PC-3 (cell line): ENCODE measurements at regions not wholly inside any gene's neighbourhood (a gene's known extent, or its start where the extent isn't known, plus 50 kb on each side); places are given as distances from the start of the nearest gene placed in this dataset.

Experiments used
- ATAC-seq: fragments of 200-7000 bp; cut with Tn5 transposase; 2 replicates; pipeline ENCODE4 v1.9.1; 2020; ENCODE audit warnings: mild to moderate bottlenecking, moderate library complexity
- BruUV-seq: library from RNA; stranded (reverse); fragments of 400-500 nt; replicated peaks from 2 replicates; lab custom pipeline; 2021; lab: Mats Ljungman, UMichigan
- CTCF ChIA-PET: fragments of 300-600 bp; sonication (Branson Sonifier 250); formaldehyde crosslinking; loops from one replicate; lab custom pipeline; 2022; ENCODE audit warnings: antibody characterized with exemption; lab: Charles Lee
- POLR2A ChIA-PET: fragments of 300-600 bp; sonication (Branson Sonifier 250); formaldehyde crosslinking; loops from one replicate; lab custom pipeline; 2022; ENCODE audit warnings: antibody characterized with exemption; ENCODE audit not compliant: unreplicated experiment; lab: Charles Lee
- DNase-seq: peaks from one replicate; pipeline ENCODE4 v3.0.0-alpha.2; 2015
- H2AFZ ChIP-seq: fragments of 300-600 bp; sonication (generic); 2 replicates; pipeline ENCODE4 v1.6.0; 2016; ENCODE audit warnings: antibody characterized with exemption, low read length
- H3F3A ChIP-seq: fragments of 300-600 bp; sonication (generic); one replicate; pipeline ENCODE4 v1.6.0; 2017; ENCODE audit warnings: antibody characterized with exemption, low read length, control low read depth, mild to moderate bottlenecking; ENCODE audit not compliant: unreplicated experiment
- H3K27ac ChIP-seq: fragments of 300-600 bp; sonication (generic); 2 replicates; pipeline ENCODE4 v1.5.1; 2016; ENCODE audit warnings: mild to moderate bottlenecking, low read length
- H3K27me3 ChIP-seq: fragments of 300-600 bp; sonication (generic); 2 replicates; pipeline ENCODE4 v1.6.1; 2016; ENCODE audit warnings: low read length, mixed read lengths
- H3K36me3 ChIP-seq: fragments of 300-600 bp; sonication (generic); 2 replicates; pipeline ENCODE4 v1.6.1; 2016; ENCODE audit warnings: low read depth, mixed run types, low read length, mixed read lengths
- H3K4me1 ChIP-seq: fragments of 300-600 bp; sonication (generic); 2 replicates; pipeline ENCODE4 v1.5.1; 2016; ENCODE audit warnings: low read length; ENCODE audit not compliant: insufficient read depth
- H3K4me2 ChIP-seq: fragments of 300-600 bp; sonication (generic); 2 replicates; pipeline ENCODE4 v1.6.0; 2016; ENCODE audit warnings: low read length
- H3K4me3 ChIP-seq: fragments of 300-600 bp; sonication (generic); 2 replicates; pipeline ENCODE4 v1.5.1; 2016; ENCODE audit warnings: mild to moderate bottlenecking, low read length, mixed read lengths
- H3K79me2 ChIP-seq: fragments of 300-600 bp; sonication (generic); 2 replicates; pipeline ENCODE4 v1.6.1; 2017; ENCODE audit warnings: low read length, mixed read lengths
- H3K9ac ChIP-seq: fragments of 300-600 bp; sonication (generic); 2 replicates; pipeline ENCODE4 v1.6.0; 2016; ENCODE audit warnings: mild to moderate bottlenecking, low read length
- H3K9me2 ChIP-seq: fragments of 300-600 bp; sonication (generic); replicated peaks from 2 replicates; pipeline ENCODE4 v1.6.1; 2016; ENCODE audit warnings: mixed run types, low read length, mixed read lengths
- H3K9me3 ChIP-seq: fragments of 300-600 bp; sonication (generic); 2 replicates; pipeline ENCODE4 v1.6.1; 2016; ENCODE audit warnings: low read length, mixed read lengths
- H4K20me1 ChIP-seq: fragments of 300-600 bp; sonication (generic); 2 replicates; pipeline ENCODE4 v1.6.1; 2016; ENCODE audit warnings: low read length, mixed read lengths
- EZH2 ChIP-seq: fragments of 300-600 bp; sonication (generic); IDR thresholded peaks from one replicate; pipeline ENCODE4 v1.6.1; 2017; ENCODE audit warnings: antibody characterized with exemption, mild to moderate bottlenecking, low read length; ENCODE audit not compliant: unreplicated experiment
- EZH2phosphoT487 ChIP-seq: fragments of 300-600 bp; sonication (generic); IDR thresholded peaks from 2 replicates; pipeline ENCODE4 v1.6.1; 2018; ENCODE audit warnings: mild to moderate bottlenecking, antibody characterized with exemption, low read length, borderline replicate concordance
- intact Hi-C: fragments of 100-400 bp; cut with micrococcal nuclease; formaldehyde crosslinking; loops from 2 replicates; pipeline ENCODE4 v1.9.0; 2023
- TF ChIP-seq, protein P1 (sequence below): fragments of 300-600 bp; sonication (generic); conservative IDR thresholded peaks from 2 replicates; pipeline ENCODE4 v1.5.1; 2017; ENCODE audit warnings: antibody characterized with exemption, low read depth, mild to moderate bottlenecking, low read length

DNA sequence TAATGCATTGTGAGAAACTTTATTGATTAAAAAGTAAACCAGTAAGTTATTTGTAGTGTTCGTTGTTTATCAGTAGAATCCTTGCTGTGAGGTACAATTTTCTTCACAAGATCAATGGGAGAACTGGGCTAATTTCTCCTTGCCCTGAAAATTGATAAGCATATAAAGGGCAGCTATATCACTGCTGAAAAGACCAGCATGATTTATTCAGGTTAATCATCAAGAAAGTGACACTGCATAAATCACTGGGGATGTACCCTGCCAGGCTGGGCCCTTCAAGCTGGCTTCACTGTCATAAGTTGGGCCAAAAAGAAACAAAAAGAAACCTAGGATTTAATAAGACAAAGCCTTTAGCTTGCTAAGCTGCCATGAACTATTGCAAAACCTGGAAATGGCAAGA, 746.7 kb downstream of the STPG2 start:
- Histone ChIP-seq H3K79me2 (no peaks in the 10 kb centered on the region), H4K20me1 (no peaks in the 10 kb centered on the region), H3K4me3 (no peak overlapping the region), H3F3A (no peaks in the 10 kb centered on the region), H2AFZ (no peak overlapping the region), H3K27ac (no peak overlapping the region), H3K27me3 (no peaks in the 10 kb centered on the region), H3K9me3 (no peaks in the 10 kb centered on the region), H3K36me3 (no peaks in the 10 kb centered on the region), H3K9ac (no peak overlapping the region), H3K4me1 (peaks cover 13% of the 10 kb centered on the region), H3K4me2 (no peak overlapping the region), H3K9me2 (no peaks in the 10 kb centered on the region)
- ATAC-seq, result no peak
- ChIA-PET POLR2A (no interaction called here), CTCF (no interaction called here)
- no peak for DNase-seq
- BruUV-seq, result no TSS peak
- TF ChIP-seq EZH2 (no peak), EZH2phosphoT487 (no peak)
- TF ChIP-seq, protein P1, sequence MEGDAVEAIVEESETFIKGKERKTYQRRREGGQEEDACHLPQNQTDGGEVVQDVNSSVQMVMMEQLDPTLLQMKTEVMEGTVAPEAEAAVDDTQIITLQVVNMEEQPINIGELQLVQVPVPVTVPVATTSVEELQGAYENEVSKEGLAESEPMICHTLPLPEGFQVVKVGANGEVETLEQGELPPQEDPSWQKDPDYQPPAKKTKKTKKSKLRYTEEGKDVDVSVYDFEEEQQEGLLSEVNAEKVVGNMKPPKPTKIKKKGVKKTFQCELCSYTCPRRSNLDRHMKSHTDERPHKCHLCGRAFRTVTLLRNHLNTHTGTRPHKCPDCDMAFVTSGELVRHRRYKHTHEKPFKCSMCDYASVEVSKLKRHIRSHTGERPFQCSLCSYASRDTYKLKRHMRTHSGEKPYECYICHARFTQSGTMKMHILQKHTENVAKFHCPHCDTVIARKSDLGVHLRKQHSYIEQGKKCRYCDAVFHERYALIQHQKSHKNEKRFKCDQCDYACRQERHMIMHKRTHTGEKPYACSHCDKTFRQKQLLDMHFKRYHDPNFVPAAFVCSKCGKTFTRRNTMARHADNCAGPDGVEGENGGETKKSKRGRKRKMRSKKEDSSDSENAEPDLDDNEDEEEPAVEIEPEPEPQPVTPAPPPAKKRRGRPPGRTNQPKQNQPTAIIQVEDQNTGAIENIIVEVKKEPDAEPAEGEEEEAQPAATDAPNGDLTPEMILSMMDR, result no peak
- intact Hi-C loops, result loop anchor here (10.0 kb wide), 1 partner anchor 98 kb away; no protein-coding TSS in a partner anchor

DNA sequence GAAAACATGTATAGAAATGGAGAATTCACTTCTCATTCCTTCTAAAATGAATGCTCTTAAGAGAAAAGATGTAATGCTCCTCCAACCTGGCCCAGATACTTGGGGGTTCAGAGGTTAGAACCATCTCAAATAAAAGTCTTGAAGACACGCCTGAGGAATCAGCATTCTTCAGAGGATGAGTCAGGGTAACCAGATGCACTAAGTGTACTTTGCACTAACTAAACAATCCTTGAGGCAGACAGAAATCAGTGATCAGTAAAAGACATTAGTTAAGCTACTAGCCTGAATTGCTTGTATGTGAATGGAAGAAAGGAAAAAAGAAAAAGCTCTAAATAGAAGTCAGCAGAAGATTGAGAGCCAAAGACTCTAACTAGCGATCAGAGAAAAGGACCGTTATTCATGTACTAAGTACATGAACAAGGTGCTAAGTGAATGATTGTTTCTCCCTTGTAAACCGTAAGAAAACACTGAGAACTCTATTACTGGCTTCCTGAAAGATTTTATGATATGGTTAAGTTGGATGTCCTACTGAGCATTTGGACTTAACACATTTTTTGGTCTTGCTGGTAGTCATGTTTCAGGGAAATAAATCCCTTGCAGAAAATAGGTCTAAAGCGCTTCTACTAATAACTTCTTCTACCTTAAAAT, 738.3 kb downstream of the STPG2 start:
- no peaks in the 10 kb centered on the region for H3K9me2 ChIP-seq
- no TSS peak for BruUV-seq
- H3K4me2 ChIP-seq, result peak overlapping the region; percentile 35
- no peaks in the 10 kb centered on the region for H3K9me3 ChIP-seq
- no peaks in the 10 kb centered on the region for H3F3A ChIP-seq
- H3K27ac ChIP-seq, result no peak overlapping the region
- no peaks in the 10 kb centered on the region for H3K36me3 ChIP-seq
- ChIA-PET CTCF (no interaction called here), POLR2A (no interaction called here)
- no peak overlapping the region for H3K4me3 ChIP-seq
- no peaks in the 10 kb centered on the region for H4K20me1 ChIP-seq
- no peaks in the 10 kb centered on the region for H3K27me3 ChIP-seq
- no peaks in the 10 kb centered on the region for H3K79me2 ChIP-seq
- intact Hi-C loops, result no loop called here
- H3K4me1 ChIP-seq, result peaks cover 9% of the 10 kb centered on the region
- H3K9ac ChIP-seq, result no peak overlapping the region
- peak; percentile 64 for DNase-seq
- peak; percentile 85 for ATAC-seq
- no peak overlapping the region for H2AFZ ChIP-seq
- TF ChIP-seq EZH2 (no peak), EZH2phosphoT487 (no peak)
- TF ChIP-seq, protein P1, result no peak

DNA sequence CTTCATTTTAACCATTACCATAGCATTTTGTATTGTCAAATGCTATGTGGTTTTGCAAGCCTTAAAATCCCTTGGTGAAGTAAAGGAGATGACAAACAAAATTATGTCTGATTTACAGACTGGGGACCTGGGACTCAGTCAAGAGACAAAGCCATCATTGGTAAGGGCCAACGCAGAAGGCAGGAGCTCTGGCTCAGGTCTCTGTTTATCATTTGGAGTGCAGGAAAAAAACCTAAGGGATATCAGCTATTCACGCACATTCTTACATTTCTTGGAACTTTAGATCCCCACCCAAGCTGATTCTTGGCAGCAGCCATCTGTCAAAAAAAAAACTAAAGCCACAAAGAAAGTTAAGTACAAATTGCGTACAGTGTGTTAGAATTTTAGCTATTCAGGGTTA, 731.9 kb downstream of the STPG2 start:
- Histone ChIP-seq H3K9ac (no peak overlapping the region), H3F3A (no peaks in the 10 kb centered on the region), H4K20me1 (no peaks in the 10 kb centered on the region), H3K9me2 (no peaks in the 10 kb centered on the region), H3K36me3 (no peaks in the 10 kb centered on the region), H3K27me3 (no peaks in the 10 kb centered on the region), H3K27ac (no peak overlapping the region), H3K4me3 (no peak overlapping the region), H3K4me2 (no peak overlapping the region), H2AFZ (no peak overlapping the region), H3K79me2 (no peaks in the 10 kb centered on the region), H3K9me3 (no peaks in the 10 kb centered on the region), H3K4me1 (no peaks in the 10 kb centered on the region)
- TF ChIP-seq, protein P1, result no peak
- TF ChIP-seq EZH2 (no peak), EZH2phosphoT487 (no peak)
- intact Hi-C loops, result no loop called here
- no TSS peak for BruUV-seq
- CTCF ChIA-PET, result no interaction called here
- POLR2A ChIA-PET, result no interaction called here
- no peak for DNase-seq
- no peak for ATAC-seq
